Activated CD8-positive, alpha-beta memory T cell treated with anti-CD3 and anti-CD28 coated beads, Interleukin-2, amount 10 ng/mL, durations not matched to agents 7 days and 5 days (primary cell): ENCODE measurements at regions not wholly inside any gene's neighbourhood (a gene's known extent, or its start where the extent isn't known, plus 50 kb on each side); places are given as distances from the start of the nearest gene placed in this dataset.

Experiments
- ATAC-seq: fragments of 150-1000 bp; cut with Tn5 transposase; one replicate; pipeline ENCODE4 v1.10.0; 2021; ENCODE audit warnings: moderate library complexity
- CTCF ChIA-PET: fragments of 350-600 bp; sonication (Branson Sonifier 250); formaldehyde crosslinking; loops from one replicate; lab custom pipeline; 2021; ENCODE audit warnings: antibody characterized with exemption; lab: Charles Lee
- DNase-seq: peaks from one replicate; pipeline ENCODE4 v3.0.0-alpha.2; 2020
- H3K27ac Mint-ChIP-seq: one replicate; pipeline ENCODE4 v1.8.0; 2021; ENCODE audit warnings: mild to moderate bottlenecking, mixed read lengths
- H3K27me3 Mint-ChIP-seq: one replicate; pipeline ENCODE4 v1.8.0; 2021; ENCODE audit warnings: mixed read lengths
- H3K36me3 Mint-ChIP-seq: one replicate; pipeline ENCODE4 v1.8.0; 2021; ENCODE audit warnings: mild to moderate bottlenecking, mixed read lengths
- H3K4me1 Mint-ChIP-seq: one replicate; pipeline ENCODE4 v1.8.0; 2021; ENCODE audit warnings: mixed read lengths
- H3K4me3 Mint-ChIP-seq: one replicate; pipeline ENCODE4 v1.8.0; 2021; ENCODE audit warnings: mild to moderate bottlenecking, moderate library complexity, mixed read lengths
- H3K9me3 Mint-ChIP-seq: one replicate; pipeline ENCODE4 v1.8.0; 2022; ENCODE audit warnings: low read depth, mixed read lengths

DNA sequence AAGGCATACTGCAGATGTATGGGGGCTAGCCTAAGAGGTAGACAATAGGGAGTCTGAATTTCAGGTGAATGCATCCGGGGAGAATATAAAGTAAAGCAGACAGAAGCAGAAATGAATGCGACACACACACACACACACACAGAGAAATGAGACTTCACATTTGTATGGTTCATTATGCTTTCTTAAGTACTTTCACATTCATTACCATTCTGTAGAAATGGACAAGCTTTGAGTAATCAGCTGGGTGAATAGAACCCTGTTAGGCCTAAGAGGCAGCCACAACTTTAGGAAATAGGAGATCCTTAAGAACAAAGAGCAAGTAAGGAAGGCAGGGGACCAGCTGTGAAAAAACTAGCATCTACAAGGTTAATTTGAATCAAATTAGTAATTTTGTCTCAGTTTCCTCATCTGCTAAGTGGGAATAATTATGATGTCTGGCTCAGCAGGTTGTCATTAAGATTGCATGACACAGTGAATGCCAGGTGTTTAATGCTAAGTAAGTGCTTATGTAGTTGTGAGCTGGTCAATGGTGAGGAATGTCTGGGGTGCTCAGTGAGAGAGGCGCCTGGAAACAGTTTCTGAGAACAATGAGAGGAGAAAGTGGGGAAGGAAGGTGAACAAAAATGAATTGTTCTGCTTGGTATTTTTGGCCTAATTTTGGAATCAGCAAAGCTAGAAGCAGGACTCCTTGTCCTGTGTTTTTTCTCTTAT lies 265.8 kb upstream of the CLINT1 start:
- Mint-ChIP-seq H3K4me3 (no peak overlapping the region), H3K4me1 (no peaks in the 10 kb centered on the region), H3K36me3 (no peaks in the 10 kb centered on the region), H3K27ac (no peak overlapping the region), H3K27me3 (peaks cover 20% of the 10 kb centered on the region), H3K9me3 (no peaks in the 10 kb centered on the region)
- CTCF ChIA-PET = no interaction called here
- DNase-seq (no peak), ATAC-seq (no peak)

DNA sequence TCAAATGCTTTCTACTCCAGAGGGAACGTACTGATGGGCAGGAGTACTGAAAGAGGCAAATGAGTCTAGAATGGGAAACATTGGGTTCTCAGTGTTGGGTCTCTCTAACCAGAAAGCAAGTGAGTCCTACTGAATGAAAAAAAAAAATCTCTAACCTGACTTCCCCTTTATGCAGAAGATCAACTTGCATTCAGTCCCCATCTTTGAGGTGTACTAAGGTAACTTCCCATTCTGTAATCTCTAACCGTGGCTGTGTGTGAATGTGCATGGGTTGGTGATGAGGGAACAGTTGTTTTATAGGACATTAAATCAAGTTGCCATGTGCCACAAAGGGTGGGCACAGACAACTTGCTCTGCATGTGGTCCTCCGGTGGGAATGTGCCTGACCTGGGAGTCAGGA lies 264.6 kb upstream of the CLINT1 start:
- no peak overlapping the region for H3K4me3 Mint-ChIP-seq
- no peak for ATAC-seq

DNA sequence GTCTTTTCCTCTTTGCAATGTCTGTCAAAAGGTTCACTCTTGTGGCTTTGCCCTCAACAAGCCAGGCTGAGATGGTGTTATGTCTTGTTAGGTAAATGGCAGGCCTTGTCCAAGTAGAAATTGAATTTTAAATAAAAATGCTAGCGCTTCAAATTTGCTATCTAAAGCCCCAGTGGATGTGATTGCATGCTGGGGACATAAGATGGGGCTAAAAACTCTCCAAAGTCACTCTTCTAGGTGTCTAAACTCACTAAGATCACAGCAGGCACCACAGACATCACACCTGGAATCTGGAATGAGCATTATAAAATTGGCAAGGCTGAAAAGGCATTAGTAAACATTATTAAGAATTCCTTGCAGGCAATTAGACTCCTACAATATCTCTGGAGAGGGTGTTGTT lies 262.7 kb upstream of the CLINT1 start:
- no peak overlapping the region for H3K27ac Mint-ChIP-seq
- no peak for DNase-seq
- no peak for ATAC-seq
- H3K27me3 Mint-ChIP-seq = peaks cover 27% of the 10 kb centered on the region
- CTCF ChIA-PET = no interaction called here
- H3K36me3 Mint-ChIP-seq = no peaks in the 10 kb centered on the region
- no peaks in the 10 kb centered on the region for H3K4me1 Mint-ChIP-seq
- no peak overlapping the region for H3K4me3 Mint-ChIP-seq
- no peaks in the 10 kb centered on the region for H3K9me3 Mint-ChIP-seq

More for the DNA sequence above, 264.6 kb upstream of the CLINT1 start:
- Mint-ChIP-seq H3K27ac (no peak overlapping the region), H3K36me3 (no peaks in the 10 kb centered on the region), H3K4me1 (no peaks in the 10 kb centered on the region), H3K27me3 (peaks cover 24% of the 10 kb centered on the region), H3K9me3 (no peaks in the 10 kb centered on the region)
- CTCF ChIA-PET = no interaction called here
- DNase-seq = no peak

DNA sequence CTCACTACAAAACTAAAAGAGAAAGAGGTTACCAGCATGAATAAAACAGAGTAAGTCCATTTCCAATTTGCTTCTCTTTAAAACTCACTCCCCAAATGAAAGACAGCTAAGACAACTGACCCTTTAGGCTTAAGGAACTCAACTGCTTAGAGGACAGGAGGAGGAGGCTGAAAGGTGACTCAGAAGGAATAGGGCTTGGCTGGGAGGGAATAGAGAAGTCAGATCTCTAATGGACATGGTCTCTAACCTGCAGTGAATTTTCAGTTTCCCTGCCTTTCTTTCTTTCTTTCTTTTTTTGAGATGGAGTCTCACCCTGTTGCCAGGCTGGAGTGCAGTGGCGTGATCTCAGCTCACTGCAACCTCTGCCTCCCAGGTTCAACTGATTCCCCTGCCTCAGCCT lies 261.8 kb upstream of the CLINT1 start:
- no peak overlapping the region for H3K4me3 Mint-ChIP-seq
- peaks cover 25% of the 10 kb centered on the region for H3K27me3 Mint-ChIP-seq
- CTCF ChIA-PET = interaction anchor here (0.7 kb wide), 1 partner anchor 81 kb away, joined by 3 read pairs; no protein-coding TSS in a partner anchor
- no peaks in the 10 kb centered on the region for H3K4me1 Mint-ChIP-seq
- H3K9me3 Mint-ChIP-seq = no peaks in the 10 kb centered on the region
- H3K27ac Mint-ChIP-seq = no peak overlapping the region
- no peak for ATAC-seq
- H3K36me3 Mint-ChIP-seq = no peaks in the 10 kb centered on the region
- DNase-seq = no peak

DNA sequence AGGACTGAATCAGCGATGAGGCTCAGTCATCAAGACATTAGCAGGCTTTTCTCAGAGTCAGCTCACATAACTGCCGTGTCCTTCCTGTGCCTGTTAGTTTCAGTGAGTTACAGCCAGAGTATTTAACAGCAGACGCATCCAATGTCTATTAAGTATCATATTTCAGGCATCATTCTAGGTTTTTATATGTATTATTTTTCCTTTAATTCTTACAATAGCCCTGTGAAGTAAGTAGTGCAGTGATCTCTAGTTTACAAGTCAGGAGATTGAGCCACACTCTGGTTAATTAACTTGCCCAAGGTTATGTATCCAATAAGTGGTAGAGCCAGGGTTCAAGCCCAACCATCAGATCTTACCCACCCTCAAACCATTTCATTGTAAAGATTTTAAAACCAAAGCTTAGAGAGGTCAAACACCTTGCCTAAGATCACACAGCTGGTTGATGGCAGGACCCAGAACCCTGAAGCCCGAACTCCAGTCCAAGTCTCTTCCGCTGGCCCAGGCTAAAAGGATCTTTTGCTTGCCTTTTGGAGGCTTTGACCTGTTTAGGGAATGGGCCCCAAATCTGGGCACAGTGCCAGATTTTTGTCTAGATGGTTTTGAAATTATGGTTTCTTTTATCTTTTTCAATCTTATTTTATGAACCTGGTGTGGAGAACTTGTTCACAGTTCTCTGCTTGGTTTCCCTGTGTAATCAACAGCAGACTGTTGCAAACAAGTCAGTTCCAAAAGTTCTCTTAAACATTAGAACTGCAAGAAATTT lies 261.2 kb upstream of the CLINT1 start:
- H3K27ac Mint-ChIP-seq = no peak overlapping the region
- ATAC-seq (no peak), DNase-seq (no peak)
- H3K36me3 Mint-ChIP-seq = no peaks in the 10 kb centered on the region
- no peaks in the 10 kb centered on the region for H3K4me1 Mint-ChIP-seq
- no peaks in the 10 kb centered on the region for H3K9me3 Mint-ChIP-seq
- CTCF ChIA-PET = interaction anchor here (0.7 kb wide), 1 partner anchor 81 kb away, joined by 3 read pairs; no protein-coding TSS in a partner anchor
- H3K27me3 Mint-ChIP-seq = peaks cover 21% of the 10 kb centered on the region
- H3K4me3 Mint-ChIP-seq = no peak overlapping the region

DNA sequence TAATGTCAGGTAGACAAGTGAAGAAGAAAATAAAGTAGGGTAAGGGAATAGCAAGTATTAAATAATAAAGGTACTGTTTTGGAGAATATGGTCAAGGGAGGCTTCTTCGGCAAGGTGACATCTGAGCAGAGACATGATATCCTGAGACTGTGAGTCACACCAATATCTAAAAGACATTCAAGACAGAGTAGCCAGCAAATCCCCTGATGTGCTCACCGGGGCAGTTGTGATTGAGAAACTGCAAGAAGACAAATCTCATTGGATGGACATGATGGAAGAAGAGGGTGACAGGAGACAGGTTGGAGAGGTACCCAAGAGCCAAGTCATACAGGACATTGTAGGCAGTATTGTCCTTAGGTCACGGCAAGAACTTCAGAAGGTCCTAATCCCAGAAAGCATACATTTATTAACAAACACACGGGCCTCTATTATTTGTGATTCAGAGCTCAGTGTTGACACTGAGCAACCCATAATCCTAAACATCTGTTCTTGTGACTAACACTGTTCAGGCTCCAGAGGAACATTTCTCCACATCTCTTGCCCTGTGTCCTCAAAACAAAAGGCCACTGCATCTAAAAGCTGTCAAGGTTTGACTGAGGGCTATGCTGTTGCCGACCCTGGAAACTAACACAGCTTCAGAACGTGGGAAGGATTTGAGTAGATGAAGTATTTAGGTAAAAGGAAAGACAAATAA lies 258.7 kb upstream of the CLINT1 start:
- H3K4me3 Mint-ChIP-seq = no peak overlapping the region
- no peaks in the 10 kb centered on the region for H3K9me3 Mint-ChIP-seq
- CTCF ChIA-PET = no interaction called here
- DNase-seq (no peak), ATAC-seq (no peak)
- H3K36me3 Mint-ChIP-seq = no peaks in the 10 kb centered on the region
- no peak overlapping the region for H3K27ac Mint-ChIP-seq
- H3K27me3 Mint-ChIP-seq = peaks cover 18% of the 10 kb centered on the region
- no peaks in the 10 kb centered on the region for H3K4me1 Mint-ChIP-seq

DNA sequence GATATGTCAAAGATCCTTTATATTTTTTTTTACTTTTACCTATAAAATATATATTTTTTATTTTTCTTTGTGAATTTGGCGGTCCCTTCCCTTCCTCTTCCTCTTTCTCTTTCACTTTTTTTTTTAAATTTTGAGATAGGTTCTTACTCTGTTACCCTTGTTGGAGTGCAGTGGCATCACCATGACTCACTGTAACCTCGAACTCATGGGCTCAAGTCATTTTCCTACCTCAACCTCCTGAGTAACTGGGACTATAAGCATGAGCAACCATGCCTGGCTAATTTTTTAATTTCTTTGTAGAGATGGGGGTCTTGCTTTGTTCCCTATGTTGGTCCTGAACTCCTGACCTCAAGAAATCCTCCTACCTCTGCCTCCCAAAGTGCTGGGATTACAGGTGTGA lies 258.0 kb upstream of the CLINT1 start:
- ATAC-seq (no peak), DNase-seq (no peak)
- Mint-ChIP-seq H3K9me3 (no peaks in the 10 kb centered on the region), H3K27ac (no peak overlapping the region), H3K4me1 (no peaks in the 10 kb centered on the region), H3K36me3 (no peaks in the 10 kb centered on the region), H3K4me3 (no peak overlapping the region), H3K27me3 (peaks cover 14% of the 10 kb centered on the region)
- CTCF ChIA-PET = no interaction called here

DNA sequence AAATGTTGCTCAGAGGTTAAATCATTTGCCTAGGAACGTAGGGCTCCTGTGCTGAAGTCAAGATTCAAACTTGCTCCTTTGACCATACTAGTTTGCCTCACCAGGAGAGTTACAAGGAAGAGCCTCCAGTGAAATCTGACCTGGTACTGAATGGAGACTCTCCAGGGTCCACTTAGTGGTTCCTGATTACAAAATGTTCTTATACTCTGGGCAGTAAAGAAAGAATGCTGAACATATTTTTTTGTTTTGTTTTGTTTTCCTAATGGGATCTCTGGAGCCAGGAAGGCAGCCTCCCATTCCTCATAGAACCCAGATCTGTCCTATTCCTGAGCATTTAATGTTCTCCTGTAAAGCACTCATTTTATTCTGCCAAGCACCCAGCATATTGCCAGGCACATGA lies 256.5 kb upstream of the CLINT1 start:
- H3K36me3 Mint-ChIP-seq = no peaks in the 10 kb centered on the region
- H3K27me3 Mint-ChIP-seq = peaks cover 14% of the 10 kb centered on the region
- DNase-seq (no peak), ATAC-seq (no peak)
- no peak overlapping the region for H3K4me3 Mint-ChIP-seq
- H3K9me3 Mint-ChIP-seq = no peaks in the 10 kb centered on the region
- CTCF ChIA-PET = no interaction called here
- no peak overlapping the region for H3K27ac Mint-ChIP-seq
- H3K4me1 Mint-ChIP-seq = no peaks in the 10 kb centered on the region

DNA sequence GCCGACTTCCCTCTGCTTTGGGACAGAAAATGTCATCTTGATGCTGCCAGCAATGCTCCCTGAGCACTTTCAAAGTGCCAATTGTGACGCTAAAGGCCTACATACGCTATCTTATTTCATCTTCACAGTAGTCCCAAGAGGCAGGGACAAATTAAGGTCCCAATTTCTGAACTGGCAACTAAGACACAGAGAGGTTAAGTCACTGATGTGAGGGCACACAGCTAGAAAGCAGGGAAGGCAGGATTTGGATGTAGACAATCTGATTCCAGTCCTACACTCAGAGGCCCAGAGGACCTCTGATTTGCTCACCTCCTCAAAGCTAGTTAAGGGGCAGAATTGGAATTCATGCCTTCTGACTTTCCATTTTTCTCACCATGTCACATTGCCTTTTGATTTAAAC lies 249.2 kb upstream of the CLINT1 start:
- Mint-ChIP-seq H3K9me3 (no peaks in the 10 kb centered on the region), H3K4me3 (no peak overlapping the region), H3K27ac (no peak overlapping the region), H3K27me3 (peaks cover 3% of the 10 kb centered on the region), H3K36me3 (no peaks in the 10 kb centered on the region), H3K4me1 (no peaks in the 10 kb centered on the region)
- CTCF ChIA-PET = no interaction called here
- no peak for ATAC-seq
- no peak for DNase-seq

DNA sequence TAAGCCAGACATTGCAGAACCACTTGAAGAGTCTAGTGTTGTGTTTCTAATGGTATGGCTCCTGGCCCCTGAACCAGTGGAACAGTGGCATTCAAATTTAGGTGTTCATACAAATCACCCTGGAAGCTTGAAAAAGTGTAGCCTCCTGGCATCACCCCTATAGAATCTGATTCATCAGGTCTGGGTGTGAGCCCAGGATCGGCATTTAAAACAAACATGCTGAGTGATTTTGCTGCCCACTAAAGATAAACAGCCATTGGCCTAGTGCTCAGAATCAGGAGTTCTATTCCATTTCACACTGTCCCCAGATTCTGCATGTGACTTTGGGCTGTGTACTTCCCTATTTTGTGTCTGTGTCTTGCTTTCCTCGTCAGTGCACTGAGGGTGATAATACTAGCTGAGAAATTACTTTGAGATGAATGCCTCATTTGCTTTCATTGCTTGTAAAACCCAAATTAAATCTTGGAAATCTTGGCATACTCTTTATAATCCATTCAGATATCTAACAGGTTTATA lies 241.5 kb upstream of the CLINT1 start:
- CTCF ChIA-PET = no interaction called here
- ATAC-seq = no peak
- H3K4me3 Mint-ChIP-seq = no peak overlapping the region

DNA sequence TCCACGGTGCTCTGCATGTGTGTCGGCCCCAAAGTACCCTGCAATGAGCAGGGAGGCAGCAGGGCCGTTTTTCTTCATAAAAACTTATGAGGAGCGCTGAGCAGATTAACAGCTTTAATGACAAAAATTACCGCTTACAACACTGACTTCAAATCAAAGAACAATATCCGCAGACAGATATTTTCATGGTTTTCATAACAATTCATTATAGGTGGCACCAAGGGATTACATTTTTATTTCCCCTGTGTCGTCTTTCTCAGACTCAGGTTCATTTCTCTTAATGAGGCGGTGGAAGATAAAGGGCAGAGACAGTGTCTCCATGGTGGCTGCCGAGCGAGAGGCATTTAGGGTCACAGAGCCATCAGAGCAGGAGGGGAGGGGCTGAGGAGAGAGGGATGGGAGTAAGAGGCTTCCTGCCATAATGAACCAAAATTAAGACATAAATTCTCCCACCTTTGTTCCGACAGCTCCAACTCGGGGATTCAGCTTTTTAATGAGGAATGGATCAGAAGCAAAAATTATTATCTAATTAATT lies 240.7 kb upstream of the CLINT1 start:
- no peaks in the 10 kb centered on the region for H3K36me3 Mint-ChIP-seq
- no peak for ATAC-seq
- H3K4me1 Mint-ChIP-seq = no peaks in the 10 kb centered on the region
- H3K4me3 Mint-ChIP-seq = no peak overlapping the region
- no peak overlapping the region for H3K27ac Mint-ChIP-seq
- CTCF ChIA-PET = no interaction called here
- H3K9me3 Mint-ChIP-seq = no peaks in the 10 kb centered on the region
- no peaks in the 10 kb centered on the region for H3K27me3 Mint-ChIP-seq
- DNase-seq = no peak

More for the DNA sequence above, 241.5 kb upstream of the CLINT1 start:
- no peak for DNase-seq
- Mint-ChIP-seq H3K36me3 (no peaks in the 10 kb centered on the region), H3K9me3 (no peaks in the 10 kb centered on the region), H3K4me1 (no peaks in the 10 kb centered on the region), H3K27me3 (no peaks in the 10 kb centered on the region), H3K27ac (no peak overlapping the region)

DNA sequence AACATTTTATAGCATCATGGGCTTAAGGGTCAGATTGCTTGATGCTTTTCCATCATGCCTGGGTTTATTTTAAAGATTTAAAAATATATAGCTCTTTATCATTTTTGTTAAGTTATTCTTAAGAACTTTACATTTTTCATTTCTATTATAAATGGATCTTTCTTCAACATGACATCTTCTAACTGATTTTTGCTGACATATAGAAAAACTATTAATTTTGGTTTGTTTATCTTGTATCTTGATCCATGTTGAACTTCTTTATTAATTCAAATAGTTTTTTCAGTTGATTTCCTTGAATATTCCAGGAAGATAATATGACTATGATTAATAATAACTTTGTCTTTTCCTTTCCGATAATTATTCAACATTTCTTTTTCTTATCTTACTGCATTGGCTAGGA lies 237.9 kb upstream of the CLINT1 start:
- no peak overlapping the region for H3K4me3 Mint-ChIP-seq
- CTCF ChIA-PET = interaction anchor here (2.1 kb wide), 1 partner anchor 22 kb away, joined by 9 read pairs; no protein-coding TSS in a partner anchor
- no peak for DNase-seq
- H3K36me3 Mint-ChIP-seq = no peaks in the 10 kb centered on the region
- H3K9me3 Mint-ChIP-seq = no peaks in the 10 kb centered on the region
- H3K4me1 Mint-ChIP-seq = no peaks in the 10 kb centered on the region
- ATAC-seq = no peak
- no peak overlapping the region for H3K27ac Mint-ChIP-seq
- no peaks in the 10 kb centered on the region for H3K27me3 Mint-ChIP-seq

DNA sequence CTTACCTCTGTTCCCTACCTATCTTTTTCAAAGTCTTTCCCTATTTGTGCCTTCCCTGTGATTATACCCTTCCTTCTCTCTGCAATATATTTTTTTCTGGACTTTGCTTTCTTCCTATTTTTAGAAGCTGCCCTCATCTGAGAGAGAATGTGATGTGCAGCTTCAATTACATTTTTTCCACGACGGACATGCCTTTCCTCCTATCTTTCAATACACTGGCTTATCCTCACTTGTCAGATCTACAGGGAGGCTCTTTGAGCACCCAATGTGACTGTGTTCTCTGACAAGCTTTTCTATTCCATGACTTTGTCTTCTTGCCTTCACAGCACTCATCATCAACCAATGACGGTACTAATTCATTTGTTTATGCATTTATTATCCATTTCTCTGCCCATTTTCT lies 227.9 kb upstream of the CLINT1 start:
- CTCF ChIA-PET = interaction anchor here (1.9 kb wide), 1 partner anchor 12 kb away, joined by 9 read pairs; no protein-coding TSS in a partner anchor
- ATAC-seq = no peak

More for the DNA sequence above, 227.9 kb upstream of the CLINT1 start:
- DNase-seq = no peak
- Mint-ChIP-seq H3K4me3 (no peak overlapping the region), H3K36me3 (no peaks in the 10 kb centered on the region), H3K4me1 (no peaks in the 10 kb centered on the region), H3K27ac (no peak overlapping the region), H3K27me3 (peaks cover 3% of the 10 kb centered on the region), H3K9me3 (no peaks in the 10 kb centered on the region)
